ENCODE measurements at regions not wholly inside any gene's neighbourhood (a gene's known extent, or its start where the extent isn't known, plus 50 kb on each side); places are given as distances from the start of the nearest gene placed in this dataset.

- H3K27me3 Mint-ChIP-seq = no peaks in the 10 kb centered on the region
- no peak overlapping the region for H3K4me3 Mint-ChIP-seq
- no peak for TF ChIP-seq CTCF (conservative IDR thresholded peaks at IDR 0.05)
- H3K9me3 Mint-ChIP-seq = no peaks in the 10 kb centered on the region
- H3K27ac Mint-ChIP-seq = no peak overlapping the region
- no peak for DNase-seq (ENCODE audit: extremely low spot score, unreplicated experiment)
- no peaks in the 10 kb centered on the region for H3K36me3 Mint-ChIP-seq
- H3K4me1 Mint-ChIP-seq (ENCODE audit: unreplicated experiment) = no peaks in the 10 kb centered on the region
These were observed 200.4 kb upstream of the TMPRSS15 start for GRCh38 chr21:18603980-18604379.

DNA sequence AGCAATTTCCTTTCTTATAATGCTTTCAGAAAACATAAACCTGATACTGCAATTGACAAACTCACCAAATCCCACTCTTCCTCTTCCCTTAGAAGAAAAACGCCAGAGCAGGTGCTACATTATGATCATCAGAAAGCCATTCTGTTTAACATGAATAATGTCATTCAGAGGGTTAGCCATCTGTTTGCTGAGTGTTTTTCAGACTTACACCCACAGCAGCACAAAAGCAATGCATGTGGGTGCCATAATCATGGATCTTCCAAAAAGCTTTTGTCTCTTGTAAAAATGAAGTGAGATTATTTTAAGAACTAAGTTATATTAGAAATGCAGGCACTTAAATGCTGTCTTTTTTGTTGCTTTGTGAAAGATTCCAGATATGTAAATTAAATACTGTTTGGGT, 204.6 kb upstream of the TMPRSS15 start:
- H3K27ac Mint-ChIP-seq = no peak overlapping the region
- TF ChIP-seq CTCF (conservative IDR thresholded peaks at IDR 0.05) = no peak
- no peaks in the 10 kb centered on the region for H3K4me1 Mint-ChIP-seq (ENCODE audit: unreplicated experiment)
- H3K27me3 Mint-ChIP-seq = no peaks in the 10 kb centered on the region
- H3K9me3 Mint-ChIP-seq = no peaks in the 10 kb centered on the region
- no peaks in the 10 kb centered on the region for H3K36me3 Mint-ChIP-seq
- no peak overlapping the region for H3K4me3 Mint-ChIP-seq
- DNase-seq (ENCODE audit: extremely low spot score, unreplicated experiment) = no peak

DNA sequence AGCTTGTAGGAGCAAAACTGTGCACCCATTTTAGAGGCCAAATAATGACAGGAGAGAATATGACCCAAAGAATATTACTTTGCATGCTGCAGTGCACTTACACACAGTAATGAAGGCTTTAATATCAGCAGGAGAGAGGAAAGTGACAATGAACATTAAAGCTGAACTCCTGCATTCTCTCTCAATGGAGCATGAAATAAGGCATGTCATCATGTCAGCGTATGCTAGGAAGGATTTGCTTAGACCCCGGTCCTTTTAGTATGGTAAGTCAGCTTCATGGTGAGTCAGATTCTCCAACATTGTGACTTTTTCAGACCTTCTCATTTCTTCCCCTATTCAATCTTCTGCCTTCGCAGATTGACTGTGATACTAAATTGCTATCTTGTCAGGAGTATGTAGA, 210.7 kb upstream of the TMPRSS15 start:
- no peaks in the 10 kb centered on the region for H3K36me3 Mint-ChIP-seq
- peaks cover 3% of the 10 kb centered on the region for H3K27me3 Mint-ChIP-seq
- H3K9me3 Mint-ChIP-seq = no peaks in the 10 kb centered on the region
- no peak overlapping the region for H3K4me3 Mint-ChIP-seq
- H3K27ac Mint-ChIP-seq = no peak overlapping the region
- TF ChIP-seq CTCF (conservative IDR thresholded peaks at IDR 0.05) = no peak
- no peaks in the 10 kb centered on the region for H3K4me1 Mint-ChIP-seq (ENCODE audit: unreplicated experiment)
- DNase-seq (ENCODE audit: extremely low spot score, unreplicated experiment) = no peak

- Mint-ChIP-seq H3K9me3 (no peaks in the 10 kb centered on the region), H3K4me3 (no peak overlapping the region), H3K27ac (no peak overlapping the region), H3K36me3 (no peaks in the 10 kb centered on the region), H3K27me3 (peaks cover 3% of the 10 kb centered on the region), H3K4me1 (ENCODE audit: unreplicated experiment) (no peaks in the 10 kb centered on the region)
- no peak for TF ChIP-seq CTCF (conservative IDR thresholded peaks at IDR 0.05)
- no peak for DNase-seq (ENCODE audit: extremely low spot score, unreplicated experiment)
These were observed 213.7 kb upstream of the TMPRSS15 start for GRCh38 chr21:18617291-18617690.

GRCh38 chr21:18620436-18620835, 216.9 kb upstream of the TMPRSS15 start:
- no peak for DNase-seq (ENCODE audit: extremely low spot score, unreplicated experiment)
- no peaks in the 10 kb centered on the region for H3K9me3 Mint-ChIP-seq
- H3K36me3 Mint-ChIP-seq = no peaks in the 10 kb centered on the region
- no peak overlapping the region for H3K4me3 Mint-ChIP-seq
- no peak overlapping the region for H3K27ac Mint-ChIP-seq
- no peaks in the 10 kb centered on the region for H3K4me1 Mint-ChIP-seq (ENCODE audit: unreplicated experiment)
- H3K27me3 Mint-ChIP-seq = peaks cover 3% of the 10 kb centered on the region
- TF ChIP-seq CTCF (conservative IDR thresholded peaks at IDR 0.05) = no peak

- no peak for DNase-seq (ENCODE audit: extremely low spot score, unreplicated experiment)
These were observed 218.8 kb upstream of the TMPRSS15 start for GRCh38 chr21:18622383-18622782.

More at GRCh38 chr21:18622383-18622782, 218.8 kb upstream of the TMPRSS15 start:
- Mint-ChIP-seq H3K27me3 (peaks cover 3% of the 10 kb centered on the region), H3K36me3 (no peaks in the 10 kb centered on the region), H3K27ac (no peak overlapping the region), H3K9me3 (no peaks in the 10 kb centered on the region), H3K4me1 (ENCODE audit: unreplicated experiment) (no peaks in the 10 kb centered on the region), H3K4me3 (no peak overlapping the region)
- no peak for TF ChIP-seq CTCF (conservative IDR thresholded peaks at IDR 0.05)
